Testis (tissue), 2 donors: ENCODE measurements at regions not wholly inside any gene's neighbourhood (a gene's known extent, or its start where the extent isn't known, plus 50 kb on each side); places are given as distances from the start of the nearest gene placed in this dataset.

Source experiments
- POLR2A ChIP-seq: fragments of 450-650 bp; IDR thresholded peaks from one replicate; pipeline ENCODE4 v1.6.1; 2017; ENCODE audit warnings: antibody characterized with exemption, mild to moderate bottlenecking, moderate library complexity
- TF ChIP-seq, protein P1 (sequence below), 3 experiments: fragments of 450-650 bp in 2 of 3; fragments of 200-600 bp in 1 of 3; sonication (generic) in 1 of 3; IDR thresholded peaks; one replicate each; pipeline ENCODE4 v1.5.1; 2016 to 2019; ENCODE audit warnings: antibody characterized with exemption in 3 of 3, mild to moderate bottlenecking in 2 of 3, moderate library complexity in 1 of 3

DNA sequence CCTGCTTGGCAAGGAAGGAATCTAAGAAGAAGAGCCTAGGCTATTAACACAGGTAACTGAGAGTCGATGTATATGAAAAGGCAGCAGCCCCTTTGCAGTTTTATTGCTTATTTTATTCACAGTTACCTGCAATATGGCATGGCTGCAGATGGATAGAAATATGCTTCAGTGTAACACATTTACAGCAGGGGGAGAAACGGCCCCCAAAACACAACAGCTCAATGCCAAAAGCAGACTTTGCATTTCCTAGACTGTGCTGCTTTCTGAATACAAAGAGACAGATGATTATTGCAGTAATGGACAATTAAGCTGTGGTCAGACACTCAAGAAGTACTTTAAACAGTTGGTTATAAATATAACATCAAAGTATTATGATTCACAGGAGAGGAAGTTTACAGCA lies 108.0 kb upstream of the CDH13 start:
- TF ChIP-seq, protein P1, sequence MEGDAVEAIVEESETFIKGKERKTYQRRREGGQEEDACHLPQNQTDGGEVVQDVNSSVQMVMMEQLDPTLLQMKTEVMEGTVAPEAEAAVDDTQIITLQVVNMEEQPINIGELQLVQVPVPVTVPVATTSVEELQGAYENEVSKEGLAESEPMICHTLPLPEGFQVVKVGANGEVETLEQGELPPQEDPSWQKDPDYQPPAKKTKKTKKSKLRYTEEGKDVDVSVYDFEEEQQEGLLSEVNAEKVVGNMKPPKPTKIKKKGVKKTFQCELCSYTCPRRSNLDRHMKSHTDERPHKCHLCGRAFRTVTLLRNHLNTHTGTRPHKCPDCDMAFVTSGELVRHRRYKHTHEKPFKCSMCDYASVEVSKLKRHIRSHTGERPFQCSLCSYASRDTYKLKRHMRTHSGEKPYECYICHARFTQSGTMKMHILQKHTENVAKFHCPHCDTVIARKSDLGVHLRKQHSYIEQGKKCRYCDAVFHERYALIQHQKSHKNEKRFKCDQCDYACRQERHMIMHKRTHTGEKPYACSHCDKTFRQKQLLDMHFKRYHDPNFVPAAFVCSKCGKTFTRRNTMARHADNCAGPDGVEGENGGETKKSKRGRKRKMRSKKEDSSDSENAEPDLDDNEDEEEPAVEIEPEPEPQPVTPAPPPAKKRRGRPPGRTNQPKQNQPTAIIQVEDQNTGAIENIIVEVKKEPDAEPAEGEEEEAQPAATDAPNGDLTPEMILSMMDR (IDR thresholded peaks at IDR 0.05), result no peak
- TF ChIP-seq POLR2A, result no peak
